ENCODE measurements at regions not wholly inside any gene's neighbourhood (a gene's known extent, or its start where the extent isn't known, plus 50 kb on each side); places are given as distances from the start of the nearest gene placed in this dataset.

DNA sequence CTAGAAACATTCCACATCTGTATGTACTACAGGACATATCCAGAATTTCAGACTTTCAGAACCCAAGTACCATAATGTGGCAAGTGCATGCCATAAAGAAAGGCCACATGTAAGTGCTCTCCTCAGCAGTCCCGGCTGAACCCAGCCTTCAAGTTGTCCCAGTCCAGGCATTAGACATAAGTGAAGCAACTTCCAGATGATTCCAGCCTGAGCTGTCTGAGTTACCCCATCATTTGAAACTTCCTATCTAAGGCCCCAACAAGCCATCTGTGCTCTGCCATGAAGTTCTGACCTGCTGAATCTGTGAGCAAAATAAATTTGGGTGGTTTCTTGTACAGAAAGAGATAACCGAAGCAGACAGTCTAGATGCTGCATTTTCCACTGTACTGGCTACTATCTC is 218.8 kb downstream of the IPMK start:
- DNase-seq (ENCODE audit: low read depth, low spot score), result no peak
- H3K4me3 ChIP-seq (ENCODE audit: low read depth, low read length), result no peak overlapping the region
- TF ChIP-seq CTCF (IDR thresholded peaks at IDR 0.05; ENCODE audit: low read depth, low read length), result no peak
- in situ Hi-C loops (cut with HindIII; ENCODE audit: low sequenced_read_pairs), result no loop called here

- TF ChIP-seq CTCF (IDR thresholded peaks at IDR 0.05; ENCODE audit: low read depth, low read length), result no peak
These were observed 223.6 kb downstream of the IPMK start for GRCh38 chr10:58044072-58044471.

GRCh38 chr10:58041901-58042300 is 225.8 kb downstream of the IPMK start:
- DNase-seq (ENCODE audit: low read depth, low spot score), result no peak
- in situ Hi-C loops (cut with HindIII; ENCODE audit: low sequenced_read_pairs), result no loop called here
- H3K4me3 ChIP-seq (ENCODE audit: low read depth, low read length), result no peak overlapping the region
- no peak for TF ChIP-seq CTCF (IDR thresholded peaks at IDR 0.05; ENCODE audit: low read depth, low read length)

More at GRCh38 chr10:58044072-58044471, 223.6 kb downstream of the IPMK start:
- DNase-seq (ENCODE audit: low read depth, low spot score), result peak; percentile 84
- in situ Hi-C loops (cut with HindIII; ENCODE audit: low sequenced_read_pairs), result no loop called here
- H3K4me3 ChIP-seq (ENCODE audit: low read depth, low read length), result no peak overlapping the region

DNA sequence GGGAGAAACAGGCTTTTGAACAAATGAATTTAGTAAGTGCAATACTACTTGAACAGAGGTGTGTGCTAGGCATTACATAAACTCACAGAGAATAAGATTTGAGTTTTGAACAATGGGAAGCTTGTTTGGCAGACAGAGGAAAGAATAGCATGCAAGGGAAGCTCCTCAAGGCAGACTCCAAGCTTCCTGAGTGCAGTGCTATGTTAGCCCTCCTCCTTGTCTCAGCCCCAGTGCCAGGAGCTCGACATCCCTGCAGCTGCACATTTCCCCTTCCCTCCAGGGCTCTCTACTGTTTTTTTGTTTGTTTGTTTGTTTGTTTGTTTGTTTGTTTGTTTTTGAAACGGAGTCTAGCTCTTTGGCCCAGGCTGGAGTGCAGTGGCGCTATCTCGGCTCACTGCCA is 237.5 kb downstream of the IPMK start:
- TF ChIP-seq CTCF (IDR thresholded peaks at IDR 0.05; ENCODE audit: low read depth, low read length), result no peak
- DNase-seq (ENCODE audit: low read depth, low spot score), result no peak
- H3K4me3 ChIP-seq (ENCODE audit: low read depth, low read length), result no peak overlapping the region
- in situ Hi-C loops (cut with HindIII; ENCODE audit: low sequenced_read_pairs), result no loop called here

GRCh38 chr10:58028597-58029366 is 238.9 kb downstream of the IPMK start:
- TF ChIP-seq CTCF (IDR thresholded peaks at IDR 0.05; ENCODE audit: low read depth, low read length), result no peak
- H3K4me3 ChIP-seq (ENCODE audit: low read depth, low read length), result no peak overlapping the region
- peak; percentile 88 for DNase-seq (ENCODE audit: low read depth, low spot score)
- in situ Hi-C loops (cut with HindIII; ENCODE audit: low sequenced_read_pairs), result no loop called here

DNA sequence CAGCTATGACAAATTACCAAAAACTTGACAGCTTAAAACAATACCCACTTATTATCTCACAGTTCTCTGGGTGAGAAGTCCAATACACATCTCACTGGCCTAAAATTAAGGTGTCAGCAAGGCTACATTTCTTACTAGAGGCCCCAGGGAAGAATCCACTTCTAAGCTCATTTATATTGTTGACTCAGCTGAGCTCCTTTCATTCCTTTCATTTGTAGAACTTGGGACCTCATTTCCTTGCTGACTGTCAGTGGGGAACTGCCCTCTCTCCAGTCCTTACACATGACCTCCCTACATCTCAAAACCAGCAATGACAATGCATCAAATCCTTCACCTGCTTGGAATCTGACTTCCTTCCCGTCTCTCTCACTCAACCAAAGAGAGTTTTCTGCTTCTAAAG is 240.3 kb downstream of the IPMK start:
- TF ChIP-seq CTCF (IDR thresholded peaks at IDR 0.05; ENCODE audit: low read depth, low read length), result no peak
- in situ Hi-C loops (cut with HindIII; ENCODE audit: low sequenced_read_pairs), result no loop called here
- H3K4me3 ChIP-seq (ENCODE audit: low read depth, low read length), result no peak overlapping the region
- peak; percentile 50 for DNase-seq (ENCODE audit: low read depth, low spot score)

Measured in astrocyte of the spinal cord (primary cell).